ENCODE measurements at regions not wholly inside any gene's neighbourhood (a gene's known extent, or its start where the extent isn't known, plus 50 kb on each side); places are given as distances from the start of the nearest gene placed in this dataset.

DNA sequence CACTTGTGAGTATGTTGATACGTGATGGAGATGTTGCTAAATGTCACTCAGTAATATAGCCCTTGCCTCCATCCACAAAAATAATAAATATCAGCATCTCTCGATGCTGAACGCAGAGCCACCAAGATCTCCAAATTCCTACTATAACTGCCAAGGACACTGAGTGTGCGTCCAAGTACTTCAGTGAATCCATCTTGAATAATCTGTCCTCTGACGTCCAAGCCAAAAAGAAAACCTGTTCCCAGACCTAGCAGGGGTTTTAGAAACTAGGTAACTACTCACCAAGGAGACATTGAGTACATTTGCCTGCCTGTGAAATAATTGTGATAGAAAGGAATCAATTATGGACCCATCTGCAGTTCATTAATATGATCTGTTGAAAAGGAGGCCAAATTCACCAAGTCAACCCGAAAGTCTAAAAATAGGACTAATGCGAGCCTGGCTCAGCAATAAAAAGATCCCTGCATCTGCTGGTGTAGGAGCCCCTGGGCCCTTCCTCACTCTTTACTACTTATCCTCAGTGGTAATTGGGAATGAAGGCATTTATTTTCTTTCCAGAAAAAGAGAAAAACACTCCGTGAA, 226.9 kb upstream of the IRF2BP2 start:
- TF ChIP-seq, protein P1, sequence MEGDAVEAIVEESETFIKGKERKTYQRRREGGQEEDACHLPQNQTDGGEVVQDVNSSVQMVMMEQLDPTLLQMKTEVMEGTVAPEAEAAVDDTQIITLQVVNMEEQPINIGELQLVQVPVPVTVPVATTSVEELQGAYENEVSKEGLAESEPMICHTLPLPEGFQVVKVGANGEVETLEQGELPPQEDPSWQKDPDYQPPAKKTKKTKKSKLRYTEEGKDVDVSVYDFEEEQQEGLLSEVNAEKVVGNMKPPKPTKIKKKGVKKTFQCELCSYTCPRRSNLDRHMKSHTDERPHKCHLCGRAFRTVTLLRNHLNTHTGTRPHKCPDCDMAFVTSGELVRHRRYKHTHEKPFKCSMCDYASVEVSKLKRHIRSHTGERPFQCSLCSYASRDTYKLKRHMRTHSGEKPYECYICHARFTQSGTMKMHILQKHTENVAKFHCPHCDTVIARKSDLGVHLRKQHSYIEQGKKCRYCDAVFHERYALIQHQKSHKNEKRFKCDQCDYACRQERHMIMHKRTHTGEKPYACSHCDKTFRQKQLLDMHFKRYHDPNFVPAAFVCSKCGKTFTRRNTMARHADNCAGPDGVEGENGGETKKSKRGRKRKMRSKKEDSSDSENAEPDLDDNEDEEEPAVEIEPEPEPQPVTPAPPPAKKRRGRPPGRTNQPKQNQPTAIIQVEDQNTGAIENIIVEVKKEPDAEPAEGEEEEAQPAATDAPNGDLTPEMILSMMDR (IDR thresholded peaks at IDR 0.05), result no peak
- no peak for TF ChIP-seq POLR2A (IDR thresholded peaks at IDR 0.05)
- no peak for TF ChIP-seq POLR2AphosphoS5 (IDR thresholded peaks at IDR 0.05)

All from breast epithelium (tissue), 3 donors.